Right ventricle myocardium superior (tissue), 1 donor: ENCODE measurements at regions not wholly inside any gene's neighbourhood (a gene's known extent, or its start where the extent isn't known, plus 50 kb on each side); places are given as distances from the start of the nearest gene placed in this dataset.

Experiments
- ATAC-seq: fragments of 200-7000 bp; cut with Tn5 transposase; one replicate; pipeline ENCODE4 v1.9.1; 2020; ENCODE audit warnings: mild to moderate bottlenecking; ENCODE audit not compliant: poor library complexity
- DNase-seq: peaks from one replicate; pipeline ENCODE4 v3.0.0-alpha.2; 2020
- intact Hi-C: fragments of 100-400 bp; cut with DNase I; formaldehyde crosslinking; loops from one replicate; pipeline ENCODE4 v1.11.2; 2022
- donor health status: DM: no; HTN: yes; CAD: no; lungs with severe emphysema.

- DNase-seq (no peak), ATAC-seq (no peak)
- intact Hi-C loops = no loop called here
Measured at GRCh38 chr16:5551909-5552308, 454.3 kb upstream of the EEF2KMT start.

- ATAC-seq (no peak), DNase-seq (no peak)
- intact Hi-C loops = no loop called here
Measured at GRCh38 chr16:5549802-5550201, 452.2 kb upstream of the EEF2KMT start.

- no peak for DNase-seq
- no peak for ATAC-seq
- intact Hi-C loops = no loop called here
Measured at GRCh38 chr16:5541356-5541755, 443.8 kb upstream of the EEF2KMT start.

- DNase-seq = no peak
- intact Hi-C loops = no loop called here
- no peak for ATAC-seq
Measured at GRCh38 chr16:5537347-5537746, 439.8 kb upstream of the EEF2KMT start.

- no peak for ATAC-seq
- intact Hi-C loops = no loop called here
- DNase-seq = no peak
Measured at GRCh38 chr16:5533321-5533888, 435.8 kb upstream of the EEF2KMT start.

GRCh38 chr16:5527817-5528216, 430.2 kb upstream of the EEF2KMT start:
- no peak for DNase-seq
- intact Hi-C loops = no loop called here
- no peak for ATAC-seq

- intact Hi-C loops = no loop called here
- ATAC-seq = no peak
- DNase-seq = no peak
Measured at GRCh38 chr16:5526826-5527225, 429.2 kb upstream of the EEF2KMT start.

GRCh38 chr16:5523829-5524228, 426.2 kb upstream of the EEF2KMT start:
- DNase-seq (no peak), ATAC-seq (no peak)
- intact Hi-C loops = no loop called here

GRCh38 chr16:5516115-5516514, 418.5 kb upstream of the EEF2KMT start:
- intact Hi-C loops = no loop called here
- DNase-seq = no peak
- no peak for ATAC-seq

- intact Hi-C loops = no loop called here
- no peak for ATAC-seq
- no peak for DNase-seq
Measured at GRCh38 chr16:5512014-5512413, 414.4 kb upstream of the EEF2KMT start.

GRCh38 chr16:5510819-5511370, 413.3 kb upstream of the EEF2KMT start:
- intact Hi-C loops = no loop called here

GRCh38 chr16:5509794-5510193, 412.2 kb upstream of the EEF2KMT start:
- intact Hi-C loops = no loop called here
- no peak for DNase-seq
- no peak for ATAC-seq

More at GRCh38 chr16:5510819-5511370, 413.3 kb upstream of the EEF2KMT start:
- ATAC-seq = no peak
- no peak for DNase-seq

GRCh38 chr16:5509336-5509735, 411.7 kb upstream of the EEF2KMT start:
- DNase-seq = no peak
- intact Hi-C loops = no loop called here
- ATAC-seq = no peak

GRCh38 chr16:5508371-5508770, 410.8 kb upstream of the EEF2KMT start:
- ATAC-seq (no peak), DNase-seq (no peak)
- intact Hi-C loops = no loop called here

- no peak for DNase-seq
- intact Hi-C loops = no loop called here
Measured at GRCh38 chr16:5506021-5506420, 408.4 kb upstream of the EEF2KMT start.

GRCh38 chr16:5505091-5505887, 407.7 kb upstream of the EEF2KMT start:
- ATAC-seq (no peak), DNase-seq (no peak)
- intact Hi-C loops = no loop called here

More at GRCh38 chr16:5506021-5506420, 408.4 kb upstream of the EEF2KMT start:
- ATAC-seq = no peak

GRCh38 chr16:5504064-5504781, 406.6 kb upstream of the EEF2KMT start:
- ATAC-seq (peak; percentile 55), DNase-seq (no peak)
- intact Hi-C loops = loop anchor here (5.0 kb wide), 1 partner anchor 1138 kb away; no protein-coding TSS in a partner anchor

- no peak for ATAC-seq
- intact Hi-C loops = loop anchor here (5.0 kb wide), 1 partner anchor 1139 kb away; no protein-coding TSS in a partner anchor
- no peak for DNase-seq
Measured at GRCh38 chr16:5502944-5503343, 405.3 kb upstream of the EEF2KMT start.

- no peak for ATAC-seq
- intact Hi-C loops = loop anchor here (5.0 kb wide), 1 partner anchor 1140 kb away; no protein-coding TSS in a partner anchor
- no peak for DNase-seq
Measured at GRCh38 chr16:5502467-5502869, 404.9 kb upstream of the EEF2KMT start.
